ENCODE measurements at regions not wholly inside any gene's neighbourhood (a gene's known extent, or its start where the extent isn't known, plus 50 kb on each side); places are given as distances from the start of the nearest gene placed in this dataset.

- Histone ChIP-seq H3K36me3 (ENCODE audit: insufficient read depth, low read length) (no peaks in the 10 kb centered on the region), H2AFZ (ENCODE audit: low read length) (no peak overlapping the region), H3K79me2 (ENCODE audit: insufficient read depth, low read length) (no peaks in the 10 kb centered on the region), H3F3A (ENCODE audit: low read depth) (no peaks in the 10 kb centered on the region), H3K4me2 (ENCODE audit: low read depth, low read length, poor library complexity, severe bottlenecking) (no peak overlapping the region), H3K27me3 (ENCODE audit: insufficient read depth, low read length, poor library complexity, severe bottlenecking) (no peaks in the 10 kb centered on the region), H3K9me2 (replicated peaks; ENCODE audit: low read depth, low read length) (no peaks in the 10 kb centered on the region), H4K20me1 (ENCODE audit: insufficient read depth, low read length, poor library complexity, severe bottlenecking) (no peaks in the 10 kb centered on the region), H3K9ac (ENCODE audit: low read depth, low read length, poor library complexity, severe bottlenecking) (no peak overlapping the region), H3K4me3 (ENCODE audit: low read length, poor library complexity, severe bottlenecking) (no peak overlapping the region), H3K4me1 (ENCODE audit: insufficient read depth, low read length, poor library complexity, severe bottlenecking) (no peaks in the 10 kb centered on the region), H3K9me3 (ENCODE audit: insufficient read depth, low read depth, low read length) (no peaks in the 10 kb centered on the region)
- TF ChIP-seq EZH2phosphoT487 (IDR thresholded peaks at IDR 0.05; ENCODE audit: borderline replicate concordance), result no peak
- TF ChIP-seq, protein P1, sequence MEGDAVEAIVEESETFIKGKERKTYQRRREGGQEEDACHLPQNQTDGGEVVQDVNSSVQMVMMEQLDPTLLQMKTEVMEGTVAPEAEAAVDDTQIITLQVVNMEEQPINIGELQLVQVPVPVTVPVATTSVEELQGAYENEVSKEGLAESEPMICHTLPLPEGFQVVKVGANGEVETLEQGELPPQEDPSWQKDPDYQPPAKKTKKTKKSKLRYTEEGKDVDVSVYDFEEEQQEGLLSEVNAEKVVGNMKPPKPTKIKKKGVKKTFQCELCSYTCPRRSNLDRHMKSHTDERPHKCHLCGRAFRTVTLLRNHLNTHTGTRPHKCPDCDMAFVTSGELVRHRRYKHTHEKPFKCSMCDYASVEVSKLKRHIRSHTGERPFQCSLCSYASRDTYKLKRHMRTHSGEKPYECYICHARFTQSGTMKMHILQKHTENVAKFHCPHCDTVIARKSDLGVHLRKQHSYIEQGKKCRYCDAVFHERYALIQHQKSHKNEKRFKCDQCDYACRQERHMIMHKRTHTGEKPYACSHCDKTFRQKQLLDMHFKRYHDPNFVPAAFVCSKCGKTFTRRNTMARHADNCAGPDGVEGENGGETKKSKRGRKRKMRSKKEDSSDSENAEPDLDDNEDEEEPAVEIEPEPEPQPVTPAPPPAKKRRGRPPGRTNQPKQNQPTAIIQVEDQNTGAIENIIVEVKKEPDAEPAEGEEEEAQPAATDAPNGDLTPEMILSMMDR (conservative IDR thresholded peaks at IDR 0.05; ENCODE audit: low read length), result no peak
Observed at GRCh38 chr2:9745153-9745899, 97.9 kb upstream of the TAF1B start.

GRCh38 chr2:9747396-9747795, 95.9 kb upstream of the TAF1B start:
- Histone ChIP-seq H2AFZ (ENCODE audit: low read length) (no peak overlapping the region), H3K27me3 (ENCODE audit: insufficient read depth, low read length, poor library complexity, severe bottlenecking) (no peaks in the 10 kb centered on the region), H3K9me3 (ENCODE audit: insufficient read depth, low read depth, low read length) (no peaks in the 10 kb centered on the region), H4K20me1 (ENCODE audit: insufficient read depth, low read length, poor library complexity, severe bottlenecking) (no peaks in the 10 kb centered on the region), H3F3A (ENCODE audit: low read depth) (no peaks in the 10 kb centered on the region), H3K9ac (ENCODE audit: low read depth, low read length, poor library complexity, severe bottlenecking) (no peak overlapping the region), H3K79me2 (ENCODE audit: insufficient read depth, low read length) (no peaks in the 10 kb centered on the region), H3K4me3 (ENCODE audit: low read length, poor library complexity, severe bottlenecking) (no peak overlapping the region), H3K9me2 (replicated peaks; ENCODE audit: low read depth, low read length) (no peaks in the 10 kb centered on the region), H3K4me2 (ENCODE audit: low read depth, low read length, poor library complexity, severe bottlenecking) (no peak overlapping the region), H3K36me3 (ENCODE audit: insufficient read depth, low read length) (no peaks in the 10 kb centered on the region), H3K4me1 (ENCODE audit: insufficient read depth, low read length, poor library complexity, severe bottlenecking) (peaks cover under 1% of the 10 kb centered on the region)
- no peak for TF ChIP-seq EZH2phosphoT487 (IDR thresholded peaks at IDR 0.05; ENCODE audit: borderline replicate concordance)
- TF ChIP-seq, protein P1 (conservative IDR thresholded peaks at IDR 0.05; ENCODE audit: low read length), result no peak

DNA sequence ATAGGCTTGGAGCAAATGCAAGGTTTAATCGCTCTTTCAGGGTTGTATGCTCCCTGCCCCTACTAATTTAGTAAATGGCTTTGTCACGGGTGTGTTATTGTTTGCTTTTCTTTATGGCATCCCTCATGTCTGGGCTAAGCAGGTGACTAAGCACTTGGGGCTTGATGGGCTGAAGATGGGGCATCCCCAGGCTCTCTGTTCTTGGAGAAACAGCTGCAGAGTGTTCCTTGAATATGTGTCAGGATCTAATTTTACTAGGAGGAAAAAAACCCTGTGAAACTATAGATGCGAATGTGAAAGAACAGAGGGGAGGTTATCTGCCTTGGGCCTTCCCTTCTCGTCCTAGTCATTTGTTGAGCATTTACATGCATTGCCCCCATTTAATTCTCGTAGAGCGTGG, 94.7 kb upstream of the TAF1B start:
- Histone ChIP-seq H3K4me3 (ENCODE audit: low read length, poor library complexity, severe bottlenecking) (no peak overlapping the region), H2AFZ (ENCODE audit: low read length) (no peak overlapping the region), H3K79me2 (ENCODE audit: insufficient read depth, low read length) (no peaks in the 10 kb centered on the region), H3K9ac (ENCODE audit: low read depth, low read length, poor library complexity, severe bottlenecking) (no peak overlapping the region), H3K4me2 (ENCODE audit: low read depth, low read length, poor library complexity, severe bottlenecking) (no peak overlapping the region), H3F3A (ENCODE audit: low read depth) (no peaks in the 10 kb centered on the region), H3K4me1 (ENCODE audit: insufficient read depth, low read length, poor library complexity, severe bottlenecking) (peaks cover 3% of the 10 kb centered on the region), H3K27me3 (ENCODE audit: insufficient read depth, low read length, poor library complexity, severe bottlenecking) (no peaks in the 10 kb centered on the region), H3K9me2 (replicated peaks; ENCODE audit: low read depth, low read length) (no peaks in the 10 kb centered on the region), H3K36me3 (ENCODE audit: insufficient read depth, low read length) (no peaks in the 10 kb centered on the region), H4K20me1 (ENCODE audit: insufficient read depth, low read length, poor library complexity, severe bottlenecking) (no peaks in the 10 kb centered on the region), H3K9me3 (ENCODE audit: insufficient read depth, low read depth, low read length) (no peaks in the 10 kb centered on the region)
- no peak for TF ChIP-seq EZH2phosphoT487 (IDR thresholded peaks at IDR 0.05; ENCODE audit: borderline replicate concordance)
